NCI-H1436 treated with DMSO at 0.1 percent for 48 hours (cell line): ENCODE measurements at regions not wholly inside any gene's neighbourhood (a gene's known extent, or its start where the extent isn't known, plus 50 kb on each side); places are given as distances from the start of the nearest gene placed in this dataset.
"Not testable (repeated sequence)": the region's sequence is repeated elsewhere in the genome, so short reads cannot be mapped to it uniquely, and the experiment has no call there.

Experiments used
- DNase-seq: peaks from one replicate; lab custom pipeline; 2025; lab: John Stamatoyannopoulos, UW

DNA sequence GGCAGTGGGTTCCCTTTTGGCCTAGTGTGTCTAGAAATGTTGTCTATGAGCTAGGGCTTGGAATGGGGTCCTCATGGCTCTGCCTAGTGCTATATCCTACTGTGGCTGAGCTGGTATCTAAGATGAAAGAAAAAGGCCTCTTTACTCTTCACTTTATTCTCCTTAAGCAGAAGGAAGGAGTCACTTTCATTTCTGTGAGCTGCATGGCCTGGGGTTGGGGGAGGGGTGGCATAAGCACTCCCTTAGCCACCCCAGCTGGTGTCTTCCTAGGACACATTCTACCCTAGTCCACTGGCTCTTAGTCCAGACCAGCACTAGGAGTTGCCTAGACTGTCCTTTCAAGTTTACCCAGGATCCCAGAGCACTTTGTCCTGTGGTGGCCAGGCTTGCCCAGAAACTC lies 1148.9 kb upstream of the CNTN5 start:
- DNase-seq = no peak

GRCh38 chr11:97880209-97880608 lies 1140.5 kb upstream of the CNTN5 start:
- DNase-seq = no peak

- no peak for DNase-seq
Observed at GRCh38 chr11:97883086-97883485, 1137.7 kb upstream of the CNTN5 start.

DNA sequence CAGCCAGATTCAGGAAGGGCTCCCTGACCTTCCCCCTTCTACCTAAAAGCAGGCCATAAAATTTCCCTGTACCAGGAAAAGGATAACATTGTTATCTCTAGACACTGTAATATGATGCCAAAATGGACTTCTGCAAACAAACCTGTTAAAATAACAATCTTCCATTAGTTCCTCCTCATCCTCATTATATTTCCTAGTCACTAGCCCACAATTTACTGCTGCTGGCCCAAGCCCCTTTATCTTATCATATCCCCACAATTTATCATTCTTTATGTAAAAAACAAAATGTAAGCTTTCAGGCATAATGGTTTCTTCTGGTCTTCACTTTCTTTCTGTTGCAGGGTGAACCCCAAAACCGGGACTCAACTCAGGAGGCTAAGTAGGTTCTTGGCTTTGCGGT lies 1132.1 kb upstream of the CNTN5 start:
- no peak for DNase-seq

DNA sequence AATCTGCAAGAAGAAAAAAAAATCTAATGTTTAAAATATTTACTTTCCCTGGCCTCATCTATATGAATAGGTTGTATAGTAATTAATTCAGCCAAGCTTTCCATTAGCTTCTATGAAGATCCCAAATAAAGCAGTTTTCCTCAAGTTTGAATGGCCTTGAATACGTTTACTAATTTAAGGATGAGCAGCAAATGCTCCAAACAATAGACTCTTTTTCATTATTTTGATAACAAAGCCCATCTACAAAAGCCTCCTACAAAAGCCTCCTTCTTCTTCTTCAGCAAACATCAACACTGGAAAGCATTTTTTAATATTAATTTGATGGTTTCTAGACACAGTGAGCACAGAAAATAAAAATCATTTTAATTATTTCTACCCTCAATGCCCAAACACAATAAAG lies 1130.3 kb upstream of the CNTN5 start:
- DNase-seq = no peak

- no peak for DNase-seq
Observed at GRCh38 chr11:97893612-97894011, 1127.1 kb upstream of the CNTN5 start.

DNA sequence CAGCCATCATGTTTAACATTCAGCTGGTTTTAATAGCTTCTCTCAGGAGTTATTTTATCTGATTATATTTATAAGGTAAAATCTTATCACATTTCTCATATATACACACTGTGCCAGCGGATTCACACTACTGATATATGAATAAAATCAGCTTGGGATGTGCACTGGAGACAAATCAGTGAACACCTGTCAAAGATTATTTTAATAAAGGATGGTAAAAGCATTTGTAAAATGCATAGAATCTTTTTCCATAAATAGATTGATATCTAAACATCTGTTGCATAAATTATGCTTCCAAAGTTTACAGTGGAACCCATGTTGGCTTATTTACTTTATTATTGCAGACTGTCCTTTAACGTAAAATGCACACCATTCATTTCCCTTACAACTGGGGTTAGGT lies 1125.8 kb upstream of the CNTN5 start:
- DNase-seq = no peak

DNA sequence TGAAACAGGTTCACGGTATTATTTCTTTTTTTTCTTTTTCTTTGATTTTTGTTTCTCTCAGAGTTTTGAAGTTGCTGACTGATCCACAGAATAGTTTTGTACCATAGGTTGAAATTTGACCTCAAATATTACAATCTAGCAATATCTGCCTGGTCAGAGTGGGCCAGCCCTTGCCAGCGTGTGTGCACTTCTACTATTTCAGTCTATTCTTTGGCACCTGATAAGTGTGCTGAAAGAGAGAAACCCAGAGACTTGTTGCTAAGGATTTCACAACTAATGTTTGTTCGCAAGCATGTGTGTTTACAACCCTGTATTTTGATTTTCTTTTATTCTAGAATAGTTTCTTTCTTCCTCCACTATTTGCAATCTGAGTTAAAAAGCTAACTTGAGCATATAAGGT lies 1125.2 kb upstream of the CNTN5 start:
- DNase-seq = no peak

DNA sequence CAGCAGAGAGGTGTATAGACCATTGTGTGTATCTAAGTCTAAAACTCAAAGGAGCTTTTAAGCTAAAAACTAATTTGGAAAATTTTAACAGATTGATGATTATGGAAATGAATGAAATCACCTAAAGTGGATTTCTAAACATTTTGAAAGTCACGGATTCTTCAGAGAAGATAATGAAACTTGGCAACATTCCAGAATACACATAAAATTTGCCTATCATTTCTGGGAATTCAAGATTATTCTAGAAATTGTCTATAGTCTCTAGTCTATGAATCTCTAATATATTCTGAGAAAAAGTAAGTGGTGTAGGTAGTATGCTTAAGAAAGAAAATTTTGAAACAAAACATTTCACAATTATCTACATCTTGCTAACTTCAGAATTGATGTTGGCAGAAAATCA lies 1117.9 kb upstream of the CNTN5 start:
- no peak for DNase-seq

GRCh38 chr11:97905101-97905500 lies 1115.6 kb upstream of the CNTN5 start:
- DNase-seq = no peak

DNA sequence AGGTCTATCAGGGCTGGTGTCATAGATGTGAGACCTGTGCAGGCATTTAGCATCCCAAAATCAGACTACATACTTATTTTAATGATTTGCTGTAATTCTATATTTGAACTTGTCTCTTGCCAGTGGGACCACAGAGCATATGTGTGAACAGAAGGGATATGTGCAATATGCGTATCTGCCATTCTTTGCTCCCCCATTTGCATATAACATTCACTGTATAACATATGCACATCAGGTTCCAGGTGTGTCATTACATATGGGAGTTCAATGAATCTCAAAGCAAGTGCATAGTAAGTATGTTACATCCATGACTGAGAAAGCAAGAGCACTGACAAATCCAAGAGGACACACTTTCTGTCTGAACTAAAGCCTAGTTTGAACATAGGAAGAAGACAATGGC lies 1115.1 kb upstream of the CNTN5 start:
- DNase-seq = no peak

- no peak for DNase-seq
Observed at GRCh38 chr11:97908354-97908753, 1112.4 kb upstream of the CNTN5 start.

- DNase-seq = no peak
Observed at GRCh38 chr11:97909614-97910399, 1110.9 kb upstream of the CNTN5 start.

DNA sequence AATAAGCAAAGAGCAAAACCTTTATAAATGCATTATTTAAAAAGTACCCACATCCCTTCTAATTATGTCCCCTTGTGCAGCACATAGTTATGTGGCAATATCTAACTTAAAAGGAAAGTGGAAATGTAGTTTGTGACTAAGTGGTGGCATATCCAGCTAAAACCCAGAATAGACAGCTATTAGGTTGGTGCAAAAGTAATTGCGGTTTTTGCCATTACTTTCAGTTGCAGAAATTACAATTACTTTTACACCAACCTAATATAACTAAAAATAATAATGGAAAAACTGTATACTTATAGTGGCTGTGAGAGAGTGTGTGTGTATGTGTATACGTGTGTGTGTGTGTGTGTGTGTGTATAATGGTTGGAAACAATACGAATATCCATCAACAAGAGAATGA lies 1108.1 kb upstream of the CNTN5 start:
- DNase-seq = no peak

GRCh38 chr11:97922933-97923332 lies 1097.8 kb upstream of the CNTN5 start:
- DNase-seq = not testable (repeated sequence)

DNA sequence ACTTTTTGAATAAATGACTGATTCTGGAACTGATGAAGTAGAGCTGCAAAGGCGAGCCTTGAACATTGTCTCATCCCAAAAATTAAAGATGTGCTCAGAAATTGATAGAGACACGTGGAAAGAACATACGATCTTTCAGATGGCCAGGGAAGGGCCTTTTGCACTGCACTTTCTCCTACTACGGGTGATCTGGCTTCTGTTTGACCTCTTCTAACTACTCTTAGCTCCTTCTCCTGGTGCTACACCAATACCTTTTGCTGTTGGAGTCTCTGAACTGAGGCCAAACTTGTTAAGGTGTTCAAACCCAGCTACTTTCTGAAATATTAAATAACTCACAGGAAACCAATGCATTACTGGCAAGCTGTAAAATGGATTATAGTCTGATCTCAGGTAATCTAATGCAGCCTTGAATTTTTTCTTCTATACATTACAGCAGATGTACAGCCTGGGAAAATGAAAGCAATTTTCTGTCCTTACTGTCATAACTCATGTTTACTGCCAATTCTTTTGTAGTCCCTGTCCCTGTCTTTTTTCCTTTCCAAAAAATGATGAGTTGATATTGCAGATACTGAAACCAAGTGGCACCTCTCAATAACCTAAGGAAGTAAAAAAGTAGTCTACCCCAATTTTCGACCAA lies 1086.1 kb upstream of the CNTN5 start:
- DNase-seq = no peak

DNA sequence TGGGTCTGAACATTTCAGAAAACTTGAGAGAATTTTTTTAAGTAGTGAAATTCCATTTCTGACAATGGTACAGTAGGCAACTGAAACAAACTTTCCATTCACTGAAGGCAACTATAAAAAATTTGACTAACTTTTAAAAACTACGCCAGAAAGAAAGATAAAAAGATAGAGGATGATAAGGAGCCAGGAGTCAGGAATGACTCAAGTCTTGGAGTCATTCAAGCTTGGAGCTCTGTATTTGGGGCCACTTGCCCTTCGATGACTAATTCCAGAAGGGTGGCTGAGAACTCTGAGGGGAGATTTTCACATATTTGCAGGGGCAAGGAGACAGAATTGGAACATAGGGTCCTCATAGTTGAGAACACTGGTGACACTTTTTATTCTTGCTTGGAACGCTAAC lies 1083.2 kb upstream of the CNTN5 start:
- DNase-seq = no peak

DNA sequence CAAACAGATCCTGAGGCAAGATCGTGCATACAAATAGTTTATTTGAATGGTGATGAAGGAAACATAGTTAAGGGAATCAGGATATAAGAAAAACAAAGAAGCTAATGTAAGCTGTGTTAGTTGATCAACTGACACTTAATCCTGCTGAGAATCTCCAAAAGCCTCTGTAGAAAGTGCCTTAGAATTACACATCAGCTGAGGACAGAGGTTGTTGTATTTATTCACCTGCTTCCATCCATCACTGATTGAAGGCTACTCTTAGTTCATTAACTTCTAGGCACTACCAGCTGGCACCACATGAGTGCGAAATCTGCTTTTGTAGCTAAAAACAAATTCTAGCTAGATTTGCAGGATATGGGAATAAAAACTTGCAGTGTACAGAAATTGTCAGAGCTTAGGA lies 1082.0 kb upstream of the CNTN5 start:
- DNase-seq = no peak

- DNase-seq = no peak
Observed at GRCh38 chr11:97943493-97943892, 1077.3 kb upstream of the CNTN5 start.

DNA sequence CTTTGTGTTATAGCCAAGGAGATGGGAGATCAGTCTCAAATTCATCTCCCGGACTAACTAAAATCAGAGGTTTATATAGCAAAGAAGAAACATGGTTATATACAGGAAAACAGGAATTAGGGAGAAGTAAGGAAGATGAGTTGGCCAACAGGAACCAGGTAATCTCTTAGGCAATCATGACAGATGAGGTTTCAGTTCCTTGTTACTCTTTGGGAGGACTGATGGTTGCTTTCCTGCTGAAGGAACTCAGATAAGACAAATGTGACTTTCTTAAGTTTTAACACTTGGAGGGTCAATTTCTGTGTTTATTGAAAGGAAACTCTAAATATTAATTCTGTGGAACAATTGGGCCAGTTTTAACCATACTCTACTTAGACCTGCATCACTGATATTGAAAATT lies 1072.0 kb upstream of the CNTN5 start:
- no peak for DNase-seq

DNA sequence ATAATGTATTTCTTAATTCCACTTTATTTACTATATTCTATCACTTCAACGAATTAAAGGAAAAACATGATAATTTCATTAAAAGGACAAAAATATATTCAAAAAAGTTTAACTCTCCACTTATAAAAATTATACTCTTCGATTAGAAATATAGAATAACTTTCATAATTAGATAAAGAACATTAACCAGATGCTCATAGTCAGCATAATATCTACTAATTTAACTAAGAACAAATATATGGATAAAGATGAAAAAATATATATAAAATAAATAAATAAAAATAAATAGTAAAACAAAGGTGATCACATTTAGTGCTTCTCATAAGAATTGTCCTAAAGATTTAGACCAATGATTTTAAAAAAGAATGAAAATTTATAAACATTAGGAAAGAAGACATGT lies 1065.2 kb upstream of the CNTN5 start:
- no peak for DNase-seq

GRCh38 chr11:97956904-97957303 lies 1063.8 kb upstream of the CNTN5 start:
- no peak for DNase-seq

DNA sequence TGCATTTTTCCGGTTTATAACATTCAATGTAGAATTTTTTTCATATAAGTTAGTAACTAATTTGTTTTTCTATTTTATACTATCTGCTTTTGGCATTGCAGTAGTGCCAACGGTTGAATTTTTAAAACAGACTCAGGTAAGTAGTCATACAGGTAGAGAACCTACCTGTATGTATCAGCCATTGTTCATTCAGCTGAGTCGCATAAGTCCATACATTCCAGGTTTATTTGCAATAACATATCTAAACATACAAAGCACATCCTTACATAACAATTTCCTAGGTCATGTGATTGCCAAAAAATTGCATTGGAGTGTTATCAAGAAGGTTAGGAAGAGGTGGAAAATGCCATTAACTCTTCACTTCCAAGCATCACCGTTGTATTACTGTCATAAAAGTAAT lies 1059.3 kb upstream of the CNTN5 start:
- DNase-seq = no peak

DNA sequence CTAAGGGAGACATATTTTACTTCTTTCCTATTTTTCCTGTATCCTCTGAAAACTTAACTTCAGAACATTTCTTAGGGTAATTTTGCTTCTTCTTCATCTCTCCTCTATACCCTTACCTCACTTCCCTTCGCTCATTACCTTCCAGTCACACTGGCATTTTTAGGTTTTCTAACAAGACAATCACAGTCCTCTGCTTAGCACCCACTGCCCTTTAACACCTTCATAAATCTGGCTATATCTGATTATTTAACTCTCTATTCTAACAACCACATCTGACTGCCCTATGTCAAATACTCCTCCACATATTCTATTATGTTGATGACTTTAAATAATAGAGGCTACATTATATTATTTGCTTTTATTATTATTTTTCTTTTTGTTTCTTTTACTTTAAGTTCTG lies 1058.0 kb upstream of the CNTN5 start:
- no peak for DNase-seq
